SU-DHL-6 (cell line): ENCODE measurements at regions not wholly inside any gene's neighbourhood (a gene's known extent, or its start where the extent isn't known, plus 50 kb on each side); places are given as distances from the start of the nearest gene placed in this dataset.

Experiments
- H2AFZ ChIP-seq: fragments of 200-600 bp; sonication (generic); 2 replicates; pipeline ENCODE4 v1.6.1; 2014; ENCODE audit warnings: low read depth, mild to moderate bottlenecking, moderate library complexity, mixed read lengths, antibody characterized with exemption, low read length; ENCODE audit not compliant: severe bottlenecking
- H3F3A ChIP-seq: fragments of 200-600 bp; shearing (Covaris generic); 2 replicates; pipeline ENCODE4 v1.6.0; 2016; ENCODE audit warnings: antibody characterized with exemption, mild to moderate bottlenecking; ENCODE audit not compliant: insufficient read depth
- H3K27ac ChIP-seq: fragments of 200-600 bp; sonication (generic); 2 replicates; pipeline ENCODE4 v1.5.1; 2016; ENCODE audit warnings: low read depth, mild to moderate bottlenecking, low read length, moderate library complexity, mixed read lengths
- H3K27me3 ChIP-seq: fragments of 200-600 bp; sonication (generic), shearing (Covaris generic); 2 replicates; pipeline ENCODE4 v1.6.0; 2014; ENCODE audit warnings: mild to moderate bottlenecking, low read length
- H3K36me3 ChIP-seq: fragments of 200-600 bp; sonication (generic); 2 replicates; pipeline ENCODE4 v1.6.1; 2014; ENCODE audit warnings: mild to moderate bottlenecking, low read length, mixed read lengths
- H3K4me2 ChIP-seq: fragments of 300-600, 200-600 bp; shearing (Covaris generic), sonication (generic); 2 replicates; pipeline ENCODE4 v1.6.0; 2014; ENCODE audit warnings: low read length, low read depth, mild to moderate bottlenecking; ENCODE audit not compliant: poor library complexity, severe bottlenecking
- H3K4me3 ChIP-seq: fragments of 200-600 bp; sonication (generic); 2 replicates; pipeline ENCODE4 v1.5.1; 2014; ENCODE audit warnings: antibody characterized with exemption, low read length, mild to moderate bottlenecking, mixed read lengths; ENCODE audit not compliant: insufficient read depth, poor library complexity, severe bottlenecking
- H3K79me2 ChIP-seq: fragments of 200-600 bp; sonication (generic); 2 replicates; pipeline ENCODE4 v1.6.1; 2014; ENCODE audit warnings: mild to moderate bottlenecking, low read length, moderate library complexity; ENCODE audit not compliant: insufficient read depth
- H3K9ac ChIP-seq: fragments of 200-600 bp; sonication (generic); 2 replicates; pipeline ENCODE4 v1.7.0; 2014; ENCODE audit warnings: mild to moderate bottlenecking, low read length
- H3K9me2 ChIP-seq: fragments of 200-600 bp; sonication (generic); replicated peaks from 2 replicates; pipeline ENCODE4 v1.6.1; 2014; ENCODE audit warnings: low read length; ENCODE audit not compliant: insufficient read depth
- H3K9me3 ChIP-seq: fragments of 200-600 bp; sonication (generic); 2 replicates; pipeline ENCODE4 v1.6.1; 2014; ENCODE audit warnings: low read length, mixed read lengths; ENCODE audit not compliant: insufficient read depth
- H4K20me1 ChIP-seq: fragments of 200-600 bp; sonication (generic); 2 replicates; pipeline ENCODE4 v1.6.1; 2014; ENCODE audit warnings: low read depth, mild to moderate bottlenecking, antibody characterized with exemption, low read length, moderate library complexity, mixed read lengths
- EZH2phosphoT487 ChIP-seq: fragments of 200-600 bp; sonication (generic), shearing (Covaris generic); conservative IDR thresholded peaks from 2 replicates; pipeline ENCODE4 v1.6.1; 2018; ENCODE audit warnings: mild to moderate bottlenecking, antibody characterized with exemption, low read length, moderate library complexity, mixed read lengths
- TF ChIP-seq, protein P1 (sequence below): fragments of 200-600 bp; sonication (generic); IDR thresholded peaks from one replicate; pipeline ENCODE4 v1.5.1; 2017; ENCODE audit warnings: antibody characterized with exemption, mild to moderate bottlenecking, low read length, moderate library complexity; ENCODE audit not compliant: insufficient read depth, poor library complexity, severe bottlenecking

DNA sequence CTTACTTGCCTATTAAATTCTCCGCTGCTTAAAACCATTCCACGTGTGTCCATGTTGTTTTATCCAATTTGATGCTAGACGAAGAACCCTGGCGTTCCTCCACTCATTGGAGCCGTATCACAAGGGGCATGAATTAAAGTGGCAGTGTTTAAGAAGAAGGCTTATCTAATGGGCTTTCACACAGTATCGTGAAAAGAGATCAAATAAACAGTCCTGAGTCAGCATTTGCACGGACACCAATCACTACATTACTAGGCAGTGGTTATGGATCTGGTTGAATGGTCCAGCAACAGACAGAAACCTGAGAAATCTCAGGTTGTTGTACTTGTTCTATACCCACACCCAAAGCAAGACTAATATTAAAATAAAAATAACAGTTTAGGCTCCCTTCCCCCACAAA is 671.6 kb downstream of the FAT4 start:
- Histone ChIP-seq H3K9me3 (no peaks in the 10 kb centered on the region), H3K9ac (no peak overlapping the region), H2AFZ (no peak overlapping the region), H3K36me3 (no peaks in the 10 kb centered on the region), H3K27ac (no peak overlapping the region), H3K9me2 (no peaks in the 10 kb centered on the region), H3F3A (no peaks in the 10 kb centered on the region), H4K20me1 (no peaks in the 10 kb centered on the region), H3K27me3 (no peaks in the 10 kb centered on the region), H3K4me3 (no peak overlapping the region), H3K79me2 (no peaks in the 10 kb centered on the region), H3K4me2 (no peak overlapping the region)
- TF ChIP-seq EZH2phosphoT487 = no peak
- TF ChIP-seq, protein P1, sequence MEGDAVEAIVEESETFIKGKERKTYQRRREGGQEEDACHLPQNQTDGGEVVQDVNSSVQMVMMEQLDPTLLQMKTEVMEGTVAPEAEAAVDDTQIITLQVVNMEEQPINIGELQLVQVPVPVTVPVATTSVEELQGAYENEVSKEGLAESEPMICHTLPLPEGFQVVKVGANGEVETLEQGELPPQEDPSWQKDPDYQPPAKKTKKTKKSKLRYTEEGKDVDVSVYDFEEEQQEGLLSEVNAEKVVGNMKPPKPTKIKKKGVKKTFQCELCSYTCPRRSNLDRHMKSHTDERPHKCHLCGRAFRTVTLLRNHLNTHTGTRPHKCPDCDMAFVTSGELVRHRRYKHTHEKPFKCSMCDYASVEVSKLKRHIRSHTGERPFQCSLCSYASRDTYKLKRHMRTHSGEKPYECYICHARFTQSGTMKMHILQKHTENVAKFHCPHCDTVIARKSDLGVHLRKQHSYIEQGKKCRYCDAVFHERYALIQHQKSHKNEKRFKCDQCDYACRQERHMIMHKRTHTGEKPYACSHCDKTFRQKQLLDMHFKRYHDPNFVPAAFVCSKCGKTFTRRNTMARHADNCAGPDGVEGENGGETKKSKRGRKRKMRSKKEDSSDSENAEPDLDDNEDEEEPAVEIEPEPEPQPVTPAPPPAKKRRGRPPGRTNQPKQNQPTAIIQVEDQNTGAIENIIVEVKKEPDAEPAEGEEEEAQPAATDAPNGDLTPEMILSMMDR = no peak

DNA sequence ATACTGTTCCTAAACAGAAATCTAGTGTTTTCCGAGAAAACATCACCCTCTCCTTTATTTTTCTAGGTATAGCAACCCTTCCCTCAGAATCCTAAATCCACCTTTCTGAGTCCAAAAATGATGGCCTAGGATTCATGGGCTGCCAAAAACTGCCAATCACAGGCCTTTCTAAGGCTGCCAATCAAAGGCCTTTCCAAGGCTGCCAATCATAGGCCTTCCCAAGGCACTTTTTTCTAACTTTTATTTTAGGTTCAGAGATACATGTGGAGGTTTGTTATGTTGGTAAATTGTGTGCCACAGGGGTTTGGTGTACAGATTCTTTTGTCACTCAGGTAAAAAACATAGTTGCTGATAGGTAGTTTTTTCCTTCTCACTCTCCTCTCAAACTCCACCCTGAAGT is 673.7 kb downstream of the FAT4 start:
- no peak overlapping the region for H3K4me2 ChIP-seq
- H3K9me3 ChIP-seq = no peaks in the 10 kb centered on the region
- H3K27ac ChIP-seq = no peak overlapping the region
- H3K27me3 ChIP-seq = no peaks in the 10 kb centered on the region
- H3K4me3 ChIP-seq = no peak overlapping the region
- no peak overlapping the region for H3K9ac ChIP-seq
- H3K36me3 ChIP-seq = no peaks in the 10 kb centered on the region
- no peaks in the 10 kb centered on the region for H3K79me2 ChIP-seq
- TF ChIP-seq EZH2phosphoT487 = no peak
- TF ChIP-seq, protein P1 = no peak
- H3K9me2 ChIP-seq = no peaks in the 10 kb centered on the region
- no peak overlapping the region for H2AFZ ChIP-seq
- no peaks in the 10 kb centered on the region for H3F3A ChIP-seq
- no peaks in the 10 kb centered on the region for H4K20me1 ChIP-seq

DNA sequence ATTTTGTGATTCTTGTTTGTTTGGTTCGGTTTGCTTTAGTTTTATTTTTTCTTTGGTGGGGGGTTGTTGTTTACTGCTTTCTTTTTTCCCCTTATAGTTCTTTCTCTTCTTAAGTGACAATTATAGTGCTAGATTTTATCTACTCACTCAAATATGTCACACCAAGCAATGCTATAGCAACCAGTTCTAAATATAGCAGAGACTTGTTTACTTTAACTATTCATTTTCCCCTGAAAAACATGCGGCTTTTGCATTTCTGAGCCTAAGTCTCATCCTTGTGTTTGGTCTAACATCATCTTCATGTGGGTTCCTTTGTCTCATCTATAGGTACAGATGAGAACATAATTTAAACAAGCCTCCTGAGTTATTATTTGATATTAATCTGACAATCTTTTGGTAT is 676.6 kb downstream of the FAT4 start:
- no peaks in the 10 kb centered on the region for H3F3A ChIP-seq
- TF ChIP-seq, protein P1 = no peak
- TF ChIP-seq EZH2phosphoT487 = no peak
- H3K4me3 ChIP-seq = no peak overlapping the region
- no peak overlapping the region for H2AFZ ChIP-seq
- H3K79me2 ChIP-seq = no peaks in the 10 kb centered on the region
- no peaks in the 10 kb centered on the region for H3K9me2 ChIP-seq
- no peaks in the 10 kb centered on the region for H3K9me3 ChIP-seq
- no peaks in the 10 kb centered on the region for H3K36me3 ChIP-seq
- H3K4me2 ChIP-seq = no peak overlapping the region
- no peak overlapping the region for H3K27ac ChIP-seq
- no peaks in the 10 kb centered on the region for H4K20me1 ChIP-seq
- H3K27me3 ChIP-seq = no peaks in the 10 kb centered on the region
- no peak overlapping the region for H3K9ac ChIP-seq
